ENCODE measurements at regions not wholly inside any gene's neighbourhood (a gene's known extent, or its start where the extent isn't known, plus 50 kb on each side); places are given as distances from the start of the nearest gene placed in this dataset.

GRCh38 chr10:63755441-63755840 is 234.2 kb downstream of the REEP3 start:
- no peak for TF ChIP-seq CTCF (IDR thresholded peaks at IDR 0.05; ENCODE audit: low read depth, low read length)
- TF ChIP-seq EZH2phosphoT487 (IDR thresholded peaks at IDR 0.05; ENCODE audit: low read depth), result no peak
